ENCODE measurements at regions not wholly inside any gene's neighbourhood (a gene's known extent, or its start where the extent isn't known, plus 50 kb on each side); places are given as distances from the start of the nearest gene placed in this dataset.

- ATAC-seq (no peak), DNase-seq (ENCODE audit: missing footprints) (no peak)
- intact Hi-C loops (cut with DNase I), result loop anchor here (5.0 kb wide), 2 partner anchors 89 to 111 kb away; no protein-coding TSS in a partner anchor
These were observed 156.9 kb downstream of the DLEU7 start for GRCh38 chr13:50686551-50686950.

GRCh38 chr13:50687545-50687944, 155.9 kb downstream of the DLEU7 start:
- intact Hi-C loops (cut with DNase I), result loop anchor here (5.0 kb wide), 2 partner anchors 90 to 110 kb away; no protein-coding TSS in a partner anchor
- DNase-seq (ENCODE audit: missing footprints) (no peak), ATAC-seq (no peak)

- intact Hi-C loops (cut with DNase I), result no loop called here
- DNase-seq (ENCODE audit: missing footprints), result no peak
These were observed 153.5 kb downstream of the DLEU7 start for GRCh38 chr13:50690006-50690405.

GRCh38 chr13:50691176-50691680, 152.3 kb downstream of the DLEU7 start:
- peak; percentile 6 for ATAC-seq
- intact Hi-C loops (cut with DNase I), result no loop called here
- no peak for DNase-seq (ENCODE audit: missing footprints)

More at GRCh38 chr13:50690006-50690405, 153.5 kb downstream of the DLEU7 start:
- no peak for ATAC-seq

- intact Hi-C loops (cut with DNase I), result no loop called here
- DNase-seq (ENCODE audit: missing footprints) (no peak), ATAC-seq (no peak)
These were observed 151.7 kb downstream of the DLEU7 start for GRCh38 chr13:50691681-50692263.

GRCh38 chr13:50692396-50692915, 151.0 kb downstream of the DLEU7 start:
- intact Hi-C loops (cut with DNase I), result no loop called here
- ATAC-seq, result no peak
- DNase-seq (ENCODE audit: missing footprints), result no peak

GRCh38 chr13:50693727-50694126, 149.8 kb downstream of the DLEU7 start:
- intact Hi-C loops (cut with DNase I), result no loop called here
- ATAC-seq (peak; percentile 95), DNase-seq (ENCODE audit: missing footprints) (peak; percentile 73)

GRCh38 chr13:50697746-50698539, 145.5 kb downstream of the DLEU7 start:
- DNase-seq (ENCODE audit: missing footprints) (no peak), ATAC-seq (no peak)
- intact Hi-C loops (cut with DNase I), result loop anchor here (5.0 kb wide), 1 partner anchor 171 kb away; no protein-coding TSS in a partner anchor

- ATAC-seq (no peak), DNase-seq (ENCODE audit: missing footprints) (no peak)
- intact Hi-C loops (cut with DNase I), result loop anchor here (5.0 kb wide), 1 partner anchor 173 kb away; no protein-coding TSS in a partner anchor
These were observed 143.4 kb downstream of the DLEU7 start for GRCh38 chr13:50699874-50700663.

GRCh38 chr13:50700664-50701305, 142.7 kb downstream of the DLEU7 start:
- DNase-seq (ENCODE audit: missing footprints) (no peak), ATAC-seq (no peak)

GRCh38 chr13:50701469-50701868, 142.0 kb downstream of the DLEU7 start:
- intact Hi-C loops (cut with DNase I), result no loop called here
- no peak for DNase-seq (ENCODE audit: missing footprints)

More at GRCh38 chr13:50700664-50701305, 142.7 kb downstream of the DLEU7 start:
- intact Hi-C loops (cut with DNase I), result no loop called here

GRCh38 chr13:50706505-50706904, 137.0 kb downstream of the DLEU7 start:
- intact Hi-C loops (cut with DNase I), result no loop called here
- ATAC-seq, result peak; percentile 29
- no peak for DNase-seq (ENCODE audit: missing footprints)

More at GRCh38 chr13:50701469-50701868, 142.0 kb downstream of the DLEU7 start:
- no peak for ATAC-seq

- DNase-seq (ENCODE audit: missing footprints) (no peak), ATAC-seq (no peak)
- intact Hi-C loops (cut with DNase I), result no loop called here
These were observed 135.9 kb downstream of the DLEU7 start for GRCh38 chr13:50707628-50708027.

GRCh38 chr13:50708461-50708860, 135.0 kb downstream of the DLEU7 start:
- ATAC-seq, result peak; percentile 54
- intact Hi-C loops (cut with DNase I), result no loop called here

GRCh38 chr13:50709058-50709457, 134.4 kb downstream of the DLEU7 start:
- ATAC-seq, result no peak
- intact Hi-C loops (cut with DNase I), result no loop called here
- no peak for DNase-seq (ENCODE audit: missing footprints)

More at GRCh38 chr13:50708461-50708860, 135.0 kb downstream of the DLEU7 start:
- DNase-seq (ENCODE audit: missing footprints), result no peak

GRCh38 chr13:50711131-50711815, 132.2 kb downstream of the DLEU7 start:
- ATAC-seq, result no peak
- no peak for DNase-seq (ENCODE audit: missing footprints)
- intact Hi-C loops (cut with DNase I), result no loop called here

- DNase-seq (ENCODE audit: missing footprints) (no peak), ATAC-seq (no peak)
- intact Hi-C loops (cut with DNase I), result no loop called here
These were observed 131.5 kb downstream of the DLEU7 start for GRCh38 chr13:50711996-50712395.

- intact Hi-C loops (cut with DNase I), result no loop called here
- no peak for DNase-seq (ENCODE audit: missing footprints)
- ATAC-seq, result no peak
These were observed 131.0 kb downstream of the DLEU7 start for GRCh38 chr13:50712456-50712855.

Data from Right ventricle myocardium inferior (tissue), 1 donor.